Keratinocyte (primary cell): ENCODE measurements at regions not wholly inside any gene's neighbourhood (a gene's known extent, or its start where the extent isn't known, plus 50 kb on each side); places are given as distances from the start of the nearest gene placed in this dataset.

Experiments used
- EZH2 ChIP-seq: IDR thresholded peaks from one replicate; pipeline ENCODE4 v1.6.1; 2012; ENCODE audit warnings: inconsistent platforms, mild to moderate bottlenecking, low read length, moderate library complexity
- TF ChIP-seq, protein P1 (sequence below), 3 experiments: IDR thresholded peaks in 1 of 3; conservative IDR thresholded peaks in 1 of 3; optimal IDR thresholded peaks in 1 of 3; 2 replicates in 2 of 3; 3 replicates in 1 of 3; pipeline versions ENCODE3 to v1.5.1; 2011; ENCODE audit warnings: low read length in 3 of 3, mild to moderate bottlenecking in 3 of 3, moderate library complexity in 2 of 3, control low read depth in 1 of 3, inconsistent platforms in 1 of 3; ENCODE audit not compliant: insufficient read depth in 2 of 3; ENCODE audit errors: extremely low read depth in 1 of 3

DNA sequence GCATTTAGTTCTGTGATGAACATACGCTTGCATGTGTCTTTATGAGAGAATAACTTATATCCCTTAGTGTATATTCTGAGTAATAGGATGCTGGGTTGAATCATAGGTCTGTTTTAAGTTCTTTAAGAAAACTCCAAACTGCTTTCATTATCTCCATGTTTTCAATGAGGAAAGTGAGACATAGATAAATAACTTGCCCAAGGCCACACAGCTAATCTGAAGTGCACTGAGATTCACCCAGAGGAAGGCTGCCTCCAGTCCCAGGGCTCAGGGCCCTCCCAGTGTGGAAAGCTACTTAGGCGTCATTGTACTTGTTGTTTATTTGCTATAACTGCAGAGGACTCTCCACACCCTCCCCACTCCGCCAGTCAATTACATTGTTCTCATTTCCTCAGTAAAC, 126.7 kb downstream of the INHBA start:
- TF ChIP-seq, protein P1, sequence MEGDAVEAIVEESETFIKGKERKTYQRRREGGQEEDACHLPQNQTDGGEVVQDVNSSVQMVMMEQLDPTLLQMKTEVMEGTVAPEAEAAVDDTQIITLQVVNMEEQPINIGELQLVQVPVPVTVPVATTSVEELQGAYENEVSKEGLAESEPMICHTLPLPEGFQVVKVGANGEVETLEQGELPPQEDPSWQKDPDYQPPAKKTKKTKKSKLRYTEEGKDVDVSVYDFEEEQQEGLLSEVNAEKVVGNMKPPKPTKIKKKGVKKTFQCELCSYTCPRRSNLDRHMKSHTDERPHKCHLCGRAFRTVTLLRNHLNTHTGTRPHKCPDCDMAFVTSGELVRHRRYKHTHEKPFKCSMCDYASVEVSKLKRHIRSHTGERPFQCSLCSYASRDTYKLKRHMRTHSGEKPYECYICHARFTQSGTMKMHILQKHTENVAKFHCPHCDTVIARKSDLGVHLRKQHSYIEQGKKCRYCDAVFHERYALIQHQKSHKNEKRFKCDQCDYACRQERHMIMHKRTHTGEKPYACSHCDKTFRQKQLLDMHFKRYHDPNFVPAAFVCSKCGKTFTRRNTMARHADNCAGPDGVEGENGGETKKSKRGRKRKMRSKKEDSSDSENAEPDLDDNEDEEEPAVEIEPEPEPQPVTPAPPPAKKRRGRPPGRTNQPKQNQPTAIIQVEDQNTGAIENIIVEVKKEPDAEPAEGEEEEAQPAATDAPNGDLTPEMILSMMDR (optimal IDR thresholded peaks at IDR 0.05 in 1 of 3, IDR thresholded peaks at IDR 0.05 in 1 of 3, conservative IDR thresholded peaks at IDR 0.05 in 1 of 3; ENCODE audit: extremely low read depth in 1 of 3, insufficient read depth in 2 of 3, low read length in 3 of 3), result no peak
- no peak for TF ChIP-seq EZH2
